ENCODE measurements at regions not wholly inside any gene's neighbourhood (a gene's known extent, or its start where the extent isn't known, plus 50 kb on each side); places are given as distances from the start of the nearest gene placed in this dataset.

- DNase-seq (ENCODE audit: low read depth, low spot score): no peak
- no TSS peak for BruUV-seq (replicated peaks)
- no peak overlapping the region for H3K27ac ChIP-seq (ENCODE audit: low read length)
- intact Hi-C loops (cut with micrococcal nuclease; ENCODE audit: unreplicated experiment): no loop called here
- ChIA-PET POLR2A (no interaction called here), CTCF (no interaction called here)
- in situ Hi-C loops (cut with HindIII; ENCODE audit: low pct_unique_long_range_greater_than_20kb, low sequenced_read_pairs): no loop called here
- TF ChIP-seq REST (IDR thresholded peaks at IDR 0.05; ENCODE audit: insufficient read depth in 1 of 2, low read depth in 2 of 2, low read length in 1 of 2): no peak
- TF ChIP-seq, protein P1, sequence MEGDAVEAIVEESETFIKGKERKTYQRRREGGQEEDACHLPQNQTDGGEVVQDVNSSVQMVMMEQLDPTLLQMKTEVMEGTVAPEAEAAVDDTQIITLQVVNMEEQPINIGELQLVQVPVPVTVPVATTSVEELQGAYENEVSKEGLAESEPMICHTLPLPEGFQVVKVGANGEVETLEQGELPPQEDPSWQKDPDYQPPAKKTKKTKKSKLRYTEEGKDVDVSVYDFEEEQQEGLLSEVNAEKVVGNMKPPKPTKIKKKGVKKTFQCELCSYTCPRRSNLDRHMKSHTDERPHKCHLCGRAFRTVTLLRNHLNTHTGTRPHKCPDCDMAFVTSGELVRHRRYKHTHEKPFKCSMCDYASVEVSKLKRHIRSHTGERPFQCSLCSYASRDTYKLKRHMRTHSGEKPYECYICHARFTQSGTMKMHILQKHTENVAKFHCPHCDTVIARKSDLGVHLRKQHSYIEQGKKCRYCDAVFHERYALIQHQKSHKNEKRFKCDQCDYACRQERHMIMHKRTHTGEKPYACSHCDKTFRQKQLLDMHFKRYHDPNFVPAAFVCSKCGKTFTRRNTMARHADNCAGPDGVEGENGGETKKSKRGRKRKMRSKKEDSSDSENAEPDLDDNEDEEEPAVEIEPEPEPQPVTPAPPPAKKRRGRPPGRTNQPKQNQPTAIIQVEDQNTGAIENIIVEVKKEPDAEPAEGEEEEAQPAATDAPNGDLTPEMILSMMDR (IDR thresholded peaks at IDR 0.05): no peak
- no peaks in the 10 kb centered on the region for H3K4me1 ChIP-seq (ENCODE audit: control insufficient read depth, insufficient read depth, low read length)
- no peaks in the 10 kb centered on the region for H3K36me3 ChIP-seq (ENCODE audit: control insufficient read depth, insufficient read depth, low read length)
- H3K9me3 ChIP-seq (ENCODE audit: control insufficient read depth, insufficient read depth, low read depth, low read length): peaks cover 4% of the 10 kb centered on the region; the same call in 1 of the 2 replicates
- ATAC-seq: no peak
- H3K27me3 ChIP-seq (ENCODE audit: control insufficient read depth, insufficient read depth, low read length): no peaks in the 10 kb centered on the region
- H3K4me3 ChIP-seq (ENCODE audit: low read depth in 2 of 2, low read length in 2 of 2): no peak overlapping the region
Observed at GRCh38 chr4:19786616-19787015, 465.1 kb upstream of the SLIT2 start.

- Histone ChIP-seq H3K9me3 (ENCODE audit: control insufficient read depth, insufficient read depth, low read depth, low read length) (peaks cover 5% of the 10 kb centered on the region; the same call in 1 of the 2 replicates), H3K36me3 (ENCODE audit: control insufficient read depth, insufficient read depth, low read length) (no peaks in the 10 kb centered on the region), H3K27ac (ENCODE audit: low read length) (no peak overlapping the region), H3K4me1 (ENCODE audit: control insufficient read depth, insufficient read depth, low read length) (no peaks in the 10 kb centered on the region), H3K4me3 (ENCODE audit: low read depth in 2 of 2, low read length in 2 of 2) (no peak overlapping the region), H3K27me3 (ENCODE audit: control insufficient read depth, insufficient read depth, low read length) (no peaks in the 10 kb centered on the region)
- ChIA-PET POLR2A (no interaction called here), CTCF (no interaction called here)
- ATAC-seq (no peak), DNase-seq (ENCODE audit: low read depth, low spot score) (no peak)
- no TSS peak for BruUV-seq (replicated peaks)
- no peak for TF ChIP-seq SIN3A (IDR thresholded peaks at IDR 0.05; ENCODE audit: borderline replicate concordance, insufficient read depth, low read depth, low read length)
- no peak for TF ChIP-seq REST (IDR thresholded peaks at IDR 0.05; ENCODE audit: insufficient read depth in 1 of 2, low read depth in 2 of 2, low read length in 1 of 2)
- TF ChIP-seq, protein P1 (IDR thresholded peaks at IDR 0.05): no peak
- no peak for TF ChIP-seq POLR2AphosphoS5 (IDR thresholded peaks at IDR 0.05; ENCODE audit: low read depth, low read length)
- no peak for TF ChIP-seq TCF7L2 (IDR thresholded peaks at IDR 0.05; ENCODE audit: low read depth, low read length)
- in situ Hi-C loops (cut with HindIII; ENCODE audit: low pct_unique_long_range_greater_than_20kb, low sequenced_read_pairs) (no loop called here), intact Hi-C loops (cut with micrococcal nuclease; ENCODE audit: unreplicated experiment) (no loop called here)
Observed at GRCh38 chr4:19783667-19784223, 468.0 kb upstream of the SLIT2 start.

All from Panc1 (cell line).